GM19328 (cell line): ENCODE measurements at regions not wholly inside any gene's neighbourhood (a gene's known extent, or its start where the extent isn't known, plus 50 kb on each side); places are given as distances from the start of the nearest gene placed in this dataset.
"Not testable (repeated sequence)": the region's sequence is repeated elsewhere in the genome, so short reads cannot be mapped to it uniquely, and the experiment has no call there.

Source experiments
- ATAC-seq: cut with Tn5 transposase; IDR thresholded peaks from one replicate; pipeline ENCODE4 v1.9.1; 2021; ENCODE audit warnings: mild to moderate bottlenecking, moderate library complexity; ENCODE audit not compliant: unreplicated experiment

DNA sequence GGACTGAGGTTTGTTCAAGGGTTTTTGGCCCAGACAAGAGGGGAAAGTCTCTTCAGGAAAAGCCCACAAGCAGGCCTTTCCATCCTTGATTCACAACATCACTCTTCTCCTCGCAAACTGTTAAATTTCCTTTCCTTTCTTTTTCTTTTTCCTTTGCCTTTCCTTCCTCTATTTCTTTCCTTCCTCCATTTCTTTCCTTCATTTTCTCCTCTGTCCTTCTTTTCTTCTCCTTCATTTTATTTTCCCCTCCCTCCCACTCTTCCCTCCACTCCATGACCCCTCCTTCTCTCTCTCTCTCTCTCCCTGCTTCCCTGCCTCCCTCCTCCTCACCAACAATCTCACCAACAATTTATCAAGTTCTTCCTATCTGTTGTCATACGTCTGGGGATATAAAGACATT, 89.1 kb downstream of the FAM72B start:
- not testable (repeated sequence) for ATAC-seq

DNA sequence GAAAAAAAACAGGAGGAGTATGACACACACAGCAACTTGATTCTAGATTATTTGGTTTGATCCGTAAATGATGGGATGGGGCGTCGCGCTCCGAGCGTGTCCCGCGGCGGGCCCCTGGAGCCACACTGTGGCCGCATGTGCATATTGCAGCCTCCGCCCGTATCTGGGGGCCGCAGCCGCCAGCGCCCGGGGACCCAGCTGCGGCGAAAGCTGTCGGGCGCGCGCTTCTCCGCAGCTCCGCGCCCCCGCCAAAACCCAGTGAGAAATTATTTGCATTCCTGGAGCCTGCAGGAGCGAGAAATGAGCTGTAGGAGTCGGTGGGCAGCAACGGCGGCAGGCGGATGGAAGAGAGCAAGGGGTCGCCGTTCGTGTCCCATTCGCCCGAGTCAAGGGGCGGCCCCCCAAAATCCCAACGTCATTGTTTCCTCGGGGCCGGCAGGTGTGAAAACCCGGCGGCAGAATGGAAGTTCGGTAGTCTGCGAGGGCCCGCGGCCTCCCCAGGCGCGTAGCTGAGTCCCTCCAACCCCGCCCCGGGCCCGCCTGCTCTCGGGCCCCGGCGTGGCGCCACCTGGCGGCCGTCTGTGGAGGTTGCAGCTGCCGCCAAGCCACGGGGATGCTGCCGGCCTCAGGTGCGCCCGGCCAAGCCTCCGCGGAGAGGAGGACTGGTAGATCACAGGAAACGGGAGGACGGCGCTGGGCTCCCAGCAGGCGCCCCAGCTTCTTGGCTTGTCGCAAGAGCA, 86.8 kb downstream of the FAM72B start:
- ATAC-seq: peak; percentile 90

DNA sequence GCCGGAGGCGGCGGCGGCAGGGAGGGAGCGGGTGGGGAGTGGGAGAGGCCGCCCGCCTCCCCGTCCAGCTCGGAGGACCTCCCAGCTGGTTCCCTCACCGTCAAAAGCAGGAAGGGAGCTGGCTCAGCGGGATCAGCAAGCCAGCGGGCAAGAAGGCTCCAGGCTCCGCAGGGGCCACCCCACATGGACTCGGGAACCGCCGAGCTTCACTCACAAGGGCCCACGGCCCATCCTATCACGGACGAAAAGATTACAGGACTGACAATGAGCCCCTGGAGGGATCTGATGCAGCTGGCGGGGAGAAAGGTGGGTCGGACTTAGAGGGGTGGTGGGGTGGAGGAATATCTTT, 86.3 kb downstream of the FAM72B start:
- not testable (repeated sequence) for ATAC-seq

DNA sequence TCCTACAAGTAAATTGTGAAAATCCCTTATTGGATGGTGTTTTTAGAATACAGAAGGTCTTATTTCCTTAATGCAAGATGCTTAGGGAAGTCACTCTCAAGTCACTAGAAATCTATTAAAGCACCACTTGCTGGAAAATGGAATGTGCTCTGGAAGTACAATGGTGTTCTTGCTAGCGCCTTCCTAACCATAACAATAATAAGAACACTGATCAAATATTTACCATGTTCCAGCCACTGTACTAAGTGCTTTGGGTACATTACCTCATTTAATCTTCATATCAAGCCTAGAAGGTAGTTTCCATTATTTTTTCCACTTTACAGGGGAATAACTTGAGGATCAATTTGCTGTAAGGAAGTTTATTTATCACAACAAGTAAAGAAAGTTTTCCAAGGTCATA, 75.1 kb downstream of the FAM72B start:
- ATAC-seq: not testable (repeated sequence)

DNA sequence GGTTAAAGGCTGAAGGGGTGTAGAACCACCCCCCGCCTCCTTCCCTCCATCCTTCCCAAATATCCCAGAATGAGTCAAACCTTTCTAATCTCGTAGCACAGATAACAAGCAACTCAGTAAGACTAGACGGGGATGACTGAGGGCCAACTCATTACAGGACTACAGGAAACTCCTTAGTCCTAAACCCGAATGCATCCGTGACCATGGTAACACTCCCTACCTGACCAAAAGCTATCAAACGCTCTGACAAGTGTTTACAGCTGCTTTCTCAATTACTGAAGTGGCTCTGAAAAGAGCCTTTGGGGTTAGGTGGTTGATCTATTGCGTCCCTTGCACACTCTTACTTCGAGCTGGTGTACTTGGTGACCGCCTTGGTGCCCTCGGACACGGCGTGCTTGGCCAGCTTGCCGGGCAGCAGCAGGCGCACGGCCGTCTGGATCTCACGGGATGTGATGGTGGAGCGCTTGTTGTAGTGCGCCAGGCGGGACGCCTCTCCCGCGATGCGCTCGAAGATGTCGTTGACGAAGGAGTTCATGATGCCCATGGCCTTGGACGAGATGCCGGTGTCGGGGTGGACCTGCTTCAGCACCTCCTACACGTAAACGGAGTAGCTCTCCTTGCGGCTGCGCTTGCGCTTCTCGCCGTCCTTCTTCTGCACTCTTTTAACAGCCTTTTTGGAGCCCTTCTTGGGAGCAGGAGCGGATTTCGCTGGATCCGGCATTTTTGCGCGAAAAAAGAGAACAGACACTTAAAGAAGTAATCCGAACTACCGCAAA, 67.4 kb downstream of the FAM72B start:
- not testable (repeated sequence) for ATAC-seq

DNA sequence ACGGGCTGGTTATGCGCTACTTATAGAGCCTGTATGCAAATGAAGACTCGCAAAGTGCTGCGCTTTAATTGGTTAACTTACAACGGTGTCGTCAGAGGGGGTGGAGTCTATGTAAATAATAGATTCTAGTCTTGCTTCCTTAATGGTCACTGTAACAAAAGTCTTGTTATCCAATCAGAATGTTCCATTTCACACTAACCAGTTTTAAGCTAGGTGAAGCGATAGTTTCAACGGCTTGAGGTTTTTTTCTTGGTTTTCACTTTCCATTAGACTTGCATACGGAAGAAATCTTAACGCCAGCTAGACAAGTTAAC, 66.9 kb downstream of the FAM72B start:
- ATAC-seq: not testable (repeated sequence)

DNA sequence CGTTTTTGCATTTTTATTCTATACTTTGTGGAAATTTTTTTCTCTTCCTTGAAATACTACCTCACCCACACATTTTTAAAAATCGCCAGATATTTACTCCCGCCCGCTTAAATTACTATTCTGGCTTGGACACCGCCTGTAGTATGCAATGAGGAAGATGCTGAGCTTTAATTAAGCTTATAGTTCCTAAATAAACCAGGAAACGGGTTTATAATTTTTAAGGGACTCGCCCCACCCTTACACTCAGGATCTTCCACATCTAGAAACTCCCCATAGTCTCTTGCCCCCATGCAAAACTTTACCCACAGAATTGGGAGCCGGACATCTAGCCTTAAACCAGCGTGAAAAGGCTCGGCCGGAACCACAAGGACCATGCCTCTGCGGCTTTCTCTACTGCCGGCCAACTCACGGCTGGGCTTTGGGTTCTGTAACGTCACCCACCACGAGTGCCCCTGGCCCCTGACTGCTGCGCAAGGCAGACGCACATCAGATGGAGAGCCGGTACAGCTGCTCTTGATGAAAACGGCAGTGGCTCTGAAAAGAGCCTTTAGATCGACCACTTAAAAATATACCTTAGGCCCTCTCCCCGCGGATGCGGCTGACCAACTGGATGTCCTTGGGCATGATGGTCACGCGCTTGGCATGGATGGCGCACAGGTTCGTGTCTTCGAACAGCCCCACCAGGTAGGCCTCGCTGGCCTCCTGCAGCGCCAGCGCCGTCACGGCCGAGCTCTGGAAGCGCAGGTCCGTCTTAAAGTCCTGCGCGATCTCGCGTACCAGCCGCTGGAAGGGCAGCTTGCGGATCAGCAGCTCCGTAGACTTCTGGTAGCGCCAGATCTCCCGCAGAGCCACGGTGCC, 66.3 kb downstream of the FAM72B start:
- ATAC-seq: not testable (repeated sequence)
